IMR-90 (cell line): ENCODE measurements at regions not wholly inside any gene's neighbourhood (a gene's known extent, or its start where the extent isn't known, plus 50 kb on each side); places are given as distances from the start of the nearest gene placed in this dataset.

ENCODE experiments used
- BHLHE40 ChIP-seq: fragments of 150-350 bp; IDR thresholded peaks from 2 replicates; pipeline ENCODE4 v1.6.1; 2016; ENCODE audit warnings: mild to moderate bottlenecking, low read depth, low read length
- CEBPB ChIP-seq: IDR thresholded peaks from 2 replicates; pipeline ENCODE4 v1.6.1; 2012; ENCODE audit warnings: low read depth, low read length, improper control_type of control experiment
- CTCF ChIP-seq: conservative IDR thresholded peaks from 2 replicates; pipeline ENCODE4 v1.5.1; 2012; ENCODE audit warnings: mild to moderate bottlenecking, low read depth, low read length, improper control_type of control experiment
- FOS ChIP-seq: fragments of 150-350 bp; IDR thresholded peaks from 2 replicates; pipeline ENCODE4 v1.6.1; 2016; ENCODE audit warnings: low read depth, low read length
- MAFK ChIP-seq: IDR thresholded peaks from 2 replicates; pipeline ENCODE4 v1.6.1; 2012; ENCODE audit warnings: low read depth, low read length, improper control_type of control experiment
- MAZ ChIP-seq: IDR thresholded peaks from 2 replicates; pipeline ENCODE4 v1.6.1; 2012; ENCODE audit warnings: low read depth, mild to moderate bottlenecking, low read length, improper control_type of control experiment, moderate library complexity, borderline replicate concordance
- NFE2L2 ChIP-seq: fragments of 150-350 bp; IDR thresholded peaks from 2 replicates; pipeline ENCODE4 v1.6.1; 2016; ENCODE audit warnings: low read depth, mild to moderate bottlenecking, low read length
- POLR2A ChIP-seq: IDR thresholded peaks from 2 replicates; pipeline ENCODE4 v1.6.1; 2012; ENCODE audit warnings: mild to moderate bottlenecking, low read depth, low read length
- RAD21 ChIP-seq: IDR thresholded peaks from 2 replicates; pipeline ENCODE4 v1.6.1; 2012; ENCODE audit warnings: low read length, improper control_type of control experiment
- RCOR1 ChIP-seq: IDR thresholded peaks from 2 replicates; pipeline ENCODE4 v1.6.1; 2012; ENCODE audit warnings: mild to moderate bottlenecking, low read length, improper control_type of control experiment; ENCODE audit not compliant: insufficient replicate concordance
- RFX5 ChIP-seq: IDR thresholded peaks from 2 replicates; pipeline ENCODE4 v1.8.0; 2012; ENCODE audit warnings: low read depth, mild to moderate bottlenecking, low read length, moderate library complexity
- SMC3 ChIP-seq: fragments of 150-350 bp; IDR thresholded peaks from 2 replicates; pipeline ENCODE4 v1.6.1; 2016; ENCODE audit warnings: low read depth, mild to moderate bottlenecking, antibody characterized with exemption, low read length, moderate library complexity
- USF2 ChIP-seq: fragments of 150-350 bp; IDR thresholded peaks from 2 replicates; pipeline ENCODE4 v1.6.1; 2017; ENCODE audit warnings: mild to moderate bottlenecking, antibody characterized with exemption, low read length, low read depth

DNA sequence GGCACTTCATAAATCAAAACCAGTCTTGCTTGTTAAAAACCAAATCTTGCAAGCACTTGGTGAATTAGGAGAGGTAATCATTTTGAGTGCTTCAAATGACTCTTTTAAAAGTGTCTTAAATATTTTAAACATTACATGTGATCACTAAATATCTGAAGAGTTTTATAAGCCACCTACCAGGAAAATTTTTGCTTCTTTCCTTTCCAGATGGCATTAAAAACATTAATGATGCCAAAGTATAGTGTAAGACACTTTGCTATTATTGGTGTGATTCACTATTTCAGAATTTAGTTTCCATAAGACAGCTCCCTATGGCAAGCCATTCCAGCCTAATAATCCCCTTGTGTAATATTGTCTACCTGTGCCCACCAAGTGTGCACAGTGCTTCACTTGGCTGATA is 548.8 kb upstream of the ADAMTS5 start:
- TF ChIP-seq CTCF (no peak), POLR2A (no peak), RFX5 (no peak), MAFK (no peak), SMC3 (no peak), FOS (no peak), USF2 (no peak), BHLHE40 (no peak), MAZ (no peak), RCOR1 (no peak), RAD21 (no peak), NFE2L2 (no peak), CEBPB (no peak)
